ENCODE measurements at regions not wholly inside any gene's neighbourhood (a gene's known extent, or its start where the extent isn't known, plus 50 kb on each side); places are given as distances from the start of the nearest gene placed in this dataset.

GRCh38 chr6:47152666-47153403 is 110.7 kb upstream of the ADGRF1 start:
- TF ChIP-seq CTCF (IDR thresholded peaks at IDR 0.05), result no peak
- TF ChIP-seq EZH2 (IDR thresholded peaks at IDR 0.05), result no peak
- TF ChIP-seq EZH2phosphoT487 (IDR thresholded peaks at IDR 0.05), result no peak

Data from neural progenitor cell (in vitro differentiated cells).